SK-N-MC (cell line): ENCODE measurements at regions not wholly inside any gene's neighbourhood (a gene's known extent, or its start where the extent isn't known, plus 50 kb on each side); places are given as distances from the start of the nearest gene placed in this dataset.

ENCODE experiments used
- EZH2 ChIP-seq: fragments of 200-600 bp; sonication (generic); IDR thresholded peaks from one replicate; pipeline ENCODE4 v1.6.1; 2017; ENCODE audit warnings: antibody characterized with exemption
- POLR2AphosphoS5 ChIP-seq: IDR thresholded peaks from 2 replicates; pipeline ENCODE4 v1.6.1; 2012; ENCODE audit warnings: mild to moderate bottlenecking, low read depth, low read length, borderline replicate concordance

- TF ChIP-seq EZH2: no peak
- TF ChIP-seq POLR2AphosphoS5: no peak
Measured at GRCh38 chr5:3310541-3311261, 284.9 kb upstream of the IRX1 start.
